Epithelial cell of esophagus (primary cell): ENCODE measurements at regions not wholly inside any gene's neighbourhood (a gene's known extent, or its start where the extent isn't known, plus 50 kb on each side); places are given as distances from the start of the nearest gene placed in this dataset.
"Not testable (repeated sequence)": the region's sequence is repeated elsewhere in the genome, so short reads cannot be mapped to it uniquely, and the experiment has no call there.

ENCODE experiments used
- DNase-seq: peaks from one replicate; pipeline ENCODE4 v3.0.0; 2010; ENCODE audit warnings: low read depth
- H3K4me3 ChIP-seq: 2 replicates; pipeline ENCODE4 v1.5.1; 2011; ENCODE audit warnings: mild to moderate bottlenecking, low read length, control low read depth
- TF ChIP-seq, protein P1 (sequence below): IDR thresholded peaks from 2 replicates; pipeline ENCODE4 v1.5.1; 2011; ENCODE audit warnings: low read depth, mild to moderate bottlenecking, low read length, control low read depth, inconsistent platforms; ENCODE audit not compliant: insufficient read depth; ENCODE audit errors: missing control alignments

GRCh38 chr3:132124096-132124495, 89.3 kb upstream of the CPNE4 start:
- DNase-seq, result no peak
- TF ChIP-seq, protein P1, sequence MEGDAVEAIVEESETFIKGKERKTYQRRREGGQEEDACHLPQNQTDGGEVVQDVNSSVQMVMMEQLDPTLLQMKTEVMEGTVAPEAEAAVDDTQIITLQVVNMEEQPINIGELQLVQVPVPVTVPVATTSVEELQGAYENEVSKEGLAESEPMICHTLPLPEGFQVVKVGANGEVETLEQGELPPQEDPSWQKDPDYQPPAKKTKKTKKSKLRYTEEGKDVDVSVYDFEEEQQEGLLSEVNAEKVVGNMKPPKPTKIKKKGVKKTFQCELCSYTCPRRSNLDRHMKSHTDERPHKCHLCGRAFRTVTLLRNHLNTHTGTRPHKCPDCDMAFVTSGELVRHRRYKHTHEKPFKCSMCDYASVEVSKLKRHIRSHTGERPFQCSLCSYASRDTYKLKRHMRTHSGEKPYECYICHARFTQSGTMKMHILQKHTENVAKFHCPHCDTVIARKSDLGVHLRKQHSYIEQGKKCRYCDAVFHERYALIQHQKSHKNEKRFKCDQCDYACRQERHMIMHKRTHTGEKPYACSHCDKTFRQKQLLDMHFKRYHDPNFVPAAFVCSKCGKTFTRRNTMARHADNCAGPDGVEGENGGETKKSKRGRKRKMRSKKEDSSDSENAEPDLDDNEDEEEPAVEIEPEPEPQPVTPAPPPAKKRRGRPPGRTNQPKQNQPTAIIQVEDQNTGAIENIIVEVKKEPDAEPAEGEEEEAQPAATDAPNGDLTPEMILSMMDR, result no peak

GRCh38 chr3:132124651-132125284, 90.0 kb upstream of the CPNE4 start:
- no peak overlapping the region for H3K4me3 ChIP-seq
- no peak for DNase-seq
- TF ChIP-seq, protein P1, result no peak

More at GRCh38 chr3:132124096-132124495, 89.3 kb upstream of the CPNE4 start:
- H3K4me3 ChIP-seq, result no peak overlapping the region

DNA sequence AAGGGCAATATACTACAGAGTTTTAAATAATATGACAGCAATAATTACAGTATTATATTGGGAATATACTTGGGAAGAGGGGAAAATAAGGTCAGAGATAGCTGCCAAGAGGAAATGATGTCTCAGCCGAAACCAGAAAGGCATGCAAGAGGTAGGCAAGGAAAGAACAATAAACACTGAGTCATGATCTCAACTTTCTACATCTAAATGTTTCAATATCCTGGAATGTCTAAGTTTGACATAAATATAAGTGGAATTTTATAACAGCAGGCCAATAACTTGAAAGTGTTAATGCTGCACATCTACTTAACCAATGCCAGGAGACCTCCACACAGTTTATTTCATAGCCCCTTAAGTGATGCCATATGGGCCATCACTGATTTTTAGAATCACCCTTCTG, 99.8 kb upstream of the CPNE4 start:
- peak; percentile 92 for DNase-seq
- TF ChIP-seq, protein P1, result no peak
- H3K4me3 ChIP-seq, result no peak overlapping the region

DNA sequence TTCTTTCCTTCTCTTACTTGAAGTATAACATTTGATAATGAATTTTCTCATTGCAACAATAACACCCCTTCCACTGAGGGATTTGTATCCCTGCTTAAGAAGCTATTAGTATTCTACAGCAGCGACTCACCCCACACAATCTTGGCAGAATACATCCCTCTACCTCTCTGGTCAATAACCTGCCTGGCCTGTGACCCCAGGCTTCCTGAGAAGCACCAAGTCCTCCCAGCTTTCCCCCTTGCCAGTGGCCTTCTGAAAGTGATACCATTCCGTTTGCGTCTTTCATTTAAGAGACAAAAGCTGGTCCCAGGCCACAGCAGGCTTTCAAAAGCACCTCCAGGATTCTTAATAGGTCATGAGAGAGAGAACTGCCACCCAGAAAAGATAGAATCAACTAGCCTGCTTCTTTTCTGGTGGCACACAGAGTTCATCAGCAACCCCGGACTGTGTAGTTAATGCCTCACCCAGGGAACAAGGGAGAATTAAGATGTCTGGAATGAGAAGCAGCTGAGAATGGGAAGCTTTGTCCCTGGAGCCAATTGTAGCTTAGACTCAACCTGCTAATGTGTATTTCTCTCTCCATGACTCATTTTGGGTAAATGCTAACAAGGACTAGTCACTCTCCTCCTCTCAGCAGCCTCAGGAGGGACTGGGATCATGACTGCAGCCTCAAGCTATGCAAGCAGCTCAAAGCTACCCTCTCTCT, 101.0 kb upstream of the CPNE4 start:
- TF ChIP-seq, protein P1, result no peak
- peak overlapping the region; percentile 22 for H3K4me3 ChIP-seq
- DNase-seq, result peak; percentile 98

GRCh38 chr3:132136334-132136716, 101.5 kb upstream of the CPNE4 start:
- TF ChIP-seq, protein P1, result no peak
- H3K4me3 ChIP-seq, result no peak overlapping the region
- DNase-seq, result no peak

- peak; percentile 11 for DNase-seq
- H3K4me3 ChIP-seq, result not testable (repeated sequence)
These were observed 102.1 kb upstream of the CPNE4 start for GRCh38 chr3:132136902-132137301.

GRCh38 chr3:132145833-132146232, 111.0 kb upstream of the CPNE4 start:
- TF ChIP-seq, protein P1, result no peak
- H3K4me3 ChIP-seq, result no peak overlapping the region
- peak; percentile 19 for DNase-seq
